PC-3 (cell line): ENCODE measurements at regions not wholly inside any gene's neighbourhood (a gene's known extent, or its start where the extent isn't known, plus 50 kb on each side); places are given as distances from the start of the nearest gene placed in this dataset.

Experiments used
- CTCF ChIP-seq: fragments of 300-600 bp; sonication (generic); conservative IDR thresholded peaks from 2 replicates; pipeline ENCODE4 v1.5.1; 2017; ENCODE audit warnings: antibody characterized with exemption, low read depth, mild to moderate bottlenecking, low read length
- EZH2 ChIP-seq: fragments of 300-600 bp; sonication (generic); IDR thresholded peaks from one replicate; pipeline ENCODE4 v1.6.1; 2017; ENCODE audit warnings: antibody characterized with exemption, mild to moderate bottlenecking, low read length; ENCODE audit not compliant: unreplicated experiment

GRCh38 chr2:142605421-142605820 is 272.0 kb upstream of the KYNU start:
- TF ChIP-seq CTCF (no peak), EZH2 (no peak)
